ENCODE measurements at regions not wholly inside any gene's neighbourhood (a gene's known extent, or its start where the extent isn't known, plus 50 kb on each side); places are given as distances from the start of the nearest gene placed in this dataset.

- H3K27me3 Mint-ChIP-seq (ENCODE audit: insufficient read depth) = peaks cover 19% of the 10 kb centered on the region
- no peak for DNase-seq
- H3K36me3 ChIP-seq (ENCODE audit: control insufficient read depth, insufficient read depth, low read length) = no peaks in the 10 kb centered on the region
Observed at GRCh38 chr14:97452314-97452713, 655.1 kb downstream of the VRK1 start.

DNA sequence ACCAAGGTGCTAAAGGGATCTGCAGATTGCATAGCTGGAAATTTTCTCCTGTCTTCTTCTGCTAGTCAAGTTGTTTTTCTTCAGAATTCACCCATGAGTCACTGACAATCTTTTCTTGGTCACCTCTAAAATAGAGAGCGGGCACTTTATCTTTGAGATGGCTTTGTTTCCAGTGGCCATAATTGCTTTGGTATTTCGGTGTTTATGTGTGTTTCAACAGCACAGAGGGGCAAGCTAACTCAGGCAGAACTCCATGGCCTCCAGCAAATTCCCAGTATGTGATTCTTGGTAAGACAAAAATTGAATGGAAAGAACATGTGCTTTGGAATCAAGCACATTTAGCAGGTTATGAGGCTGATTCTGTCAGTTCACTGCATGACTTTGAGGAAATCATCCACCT is 656.8 kb downstream of the VRK1 start:
- Mint-ChIP-seq H3K27me3 (ENCODE audit: insufficient read depth) (peaks cover 31% of the 10 kb centered on the region), H3K27ac (no peak overlapping the region), H3K9me3 (no peaks in the 10 kb centered on the region), H3K36me3 (ENCODE audit: low read depth) (no peaks in the 10 kb centered on the region), H3K4me1 (peaks cover 12% of the 10 kb centered on the region), H3K4me3 (no peak overlapping the region)
- DNase-seq = no peak
- 91 to 100% methylated on average over 1 to 2 of the region's 2 CpGs for WGBS, 2 experiments (ENCODE audit: insufficient coverage in 1 of 2, insufficient read length in 1 of 2)
- Histone ChIP-seq H3K4me3 (ENCODE audit: low read length) (no peak overlapping the region), H3K4me1 (ENCODE audit: control insufficient read depth, insufficient read depth, low read length) (no peaks in the 10 kb centered on the region), H3K36me3 (ENCODE audit: control insufficient read depth, insufficient read depth, low read length) (no peaks in the 10 kb centered on the region), H3K9me3 (ENCODE audit: control insufficient read depth, low read length) (no peaks in the 10 kb centered on the region), H3K9ac (ENCODE audit: extremely low read depth, low read length, poor library complexity, severe bottlenecking) (no peak overlapping the region), H3K27me3 (ENCODE audit: control insufficient read depth, insufficient read depth, low read length, poor library complexity, severe bottlenecking) (no peaks in the 10 kb centered on the region), H3K27ac (ENCODE audit: low read depth, low read length) (no peak overlapping the region)
- TF ChIP-seq, protein P1, sequence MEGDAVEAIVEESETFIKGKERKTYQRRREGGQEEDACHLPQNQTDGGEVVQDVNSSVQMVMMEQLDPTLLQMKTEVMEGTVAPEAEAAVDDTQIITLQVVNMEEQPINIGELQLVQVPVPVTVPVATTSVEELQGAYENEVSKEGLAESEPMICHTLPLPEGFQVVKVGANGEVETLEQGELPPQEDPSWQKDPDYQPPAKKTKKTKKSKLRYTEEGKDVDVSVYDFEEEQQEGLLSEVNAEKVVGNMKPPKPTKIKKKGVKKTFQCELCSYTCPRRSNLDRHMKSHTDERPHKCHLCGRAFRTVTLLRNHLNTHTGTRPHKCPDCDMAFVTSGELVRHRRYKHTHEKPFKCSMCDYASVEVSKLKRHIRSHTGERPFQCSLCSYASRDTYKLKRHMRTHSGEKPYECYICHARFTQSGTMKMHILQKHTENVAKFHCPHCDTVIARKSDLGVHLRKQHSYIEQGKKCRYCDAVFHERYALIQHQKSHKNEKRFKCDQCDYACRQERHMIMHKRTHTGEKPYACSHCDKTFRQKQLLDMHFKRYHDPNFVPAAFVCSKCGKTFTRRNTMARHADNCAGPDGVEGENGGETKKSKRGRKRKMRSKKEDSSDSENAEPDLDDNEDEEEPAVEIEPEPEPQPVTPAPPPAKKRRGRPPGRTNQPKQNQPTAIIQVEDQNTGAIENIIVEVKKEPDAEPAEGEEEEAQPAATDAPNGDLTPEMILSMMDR (conservative IDR thresholded peaks at IDR 0.05) = no peak

More at GRCh38 chr14:97452314-97452713, 655.1 kb downstream of the VRK1 start:
- TF ChIP-seq, protein P1 (conservative IDR thresholded peaks at IDR 0.05) = no peak
- no peaks in the 10 kb centered on the region for H3K36me3 Mint-ChIP-seq (ENCODE audit: low read depth)
- Histone ChIP-seq H3K9me3 (ENCODE audit: control insufficient read depth, low read length) (no peaks in the 10 kb centered on the region), H3K4me3 (ENCODE audit: low read length) (no peak overlapping the region), H3K27me3 (ENCODE audit: control insufficient read depth, insufficient read depth, low read length, poor library complexity, severe bottlenecking) (no peaks in the 10 kb centered on the region), H3K4me1 (ENCODE audit: control insufficient read depth, insufficient read depth, low read length) (no peaks in the 10 kb centered on the region), H3K9ac (ENCODE audit: extremely low read depth, low read length, poor library complexity, severe bottlenecking) (no peak overlapping the region), H3K27ac (ENCODE audit: low read depth, low read length) (no peak overlapping the region)
- no peak overlapping the region for H3K4me3 Mint-ChIP-seq
- H3K4me1 Mint-ChIP-seq = no peaks in the 10 kb centered on the region
- H3K9me3 Mint-ChIP-seq = no peaks in the 10 kb centered on the region
- H3K27ac Mint-ChIP-seq = no peak overlapping the region

- H3K27ac Mint-ChIP-seq = no peak overlapping the region
- H3K4me3 ChIP-seq (ENCODE audit: low read length) = no peak overlapping the region
Observed at GRCh38 chr14:97456462-97456861, 659.3 kb downstream of the VRK1 start.

More at GRCh38 chr14:97456462-97456861, 659.3 kb downstream of the VRK1 start:
- peaks cover 33% of the 10 kb centered on the region for H3K27me3 Mint-ChIP-seq (ENCODE audit: insufficient read depth)
- DNase-seq = no peak
- 91 to 93% methylated on average over 8 to 9 of the region's 9 CpGs for WGBS, 2 experiments (ENCODE audit: insufficient coverage in 1 of 2, insufficient read length in 1 of 2)
- Histone ChIP-seq H3K9ac (ENCODE audit: extremely low read depth, low read length, poor library complexity, severe bottlenecking) (no peak overlapping the region), H3K27me3 (ENCODE audit: control insufficient read depth, insufficient read depth, low read length, poor library complexity, severe bottlenecking) (no peaks in the 10 kb centered on the region), H3K4me1 (ENCODE audit: control insufficient read depth, insufficient read depth, low read length) (no peaks in the 10 kb centered on the region), H3K27ac (ENCODE audit: low read depth, low read length) (no peak overlapping the region), H3K36me3 (ENCODE audit: control insufficient read depth, insufficient read depth, low read length) (no peaks in the 10 kb centered on the region), H3K9me3 (ENCODE audit: control insufficient read depth, low read length) (peaks cover 2% of the 10 kb centered on the region)
- peaks cover 7% of the 10 kb centered on the region for H3K9me3 Mint-ChIP-seq
- H3K4me1 Mint-ChIP-seq = peaks cover 14% of the 10 kb centered on the region
- no peak overlapping the region for H3K4me3 Mint-ChIP-seq
- TF ChIP-seq, protein P1 (conservative IDR thresholded peaks at IDR 0.05) = no peak
- no peaks in the 10 kb centered on the region for H3K36me3 Mint-ChIP-seq (ENCODE audit: low read depth)

All from endodermal cell (in vitro differentiated cells).